ENCODE measurements at regions not wholly inside any gene's neighbourhood (a gene's known extent, or its start where the extent isn't known, plus 50 kb on each side); places are given as distances from the start of the nearest gene placed in this dataset.

DNA sequence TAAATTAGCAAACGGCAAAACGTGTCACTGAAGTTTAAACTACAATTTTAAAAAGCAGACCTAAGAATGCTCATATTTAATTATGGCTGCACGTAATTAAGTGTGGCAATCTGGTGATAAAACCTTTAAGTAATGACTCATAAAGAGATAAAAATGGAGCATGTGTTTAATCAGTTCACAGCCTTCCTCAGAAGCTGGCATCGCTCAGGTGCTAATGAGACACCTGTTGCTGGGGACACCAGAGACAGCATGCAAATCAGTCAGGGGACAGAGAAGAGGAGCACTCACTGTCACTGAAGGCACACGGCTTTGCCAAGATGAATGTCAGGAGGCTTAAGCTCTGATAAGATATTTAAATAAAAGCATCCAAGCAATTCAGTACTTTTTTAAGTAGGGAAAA, 840.3 kb downstream of the GALC start:
- H3K27ac ChIP-seq (ENCODE audit: low read length) = no peak overlapping the region
- WGBS (ENCODE audit: insufficient coverage, low lambda C conversion rate) = 0% methylated on average over 1 of the region's 5 CpGs
- no peak for DNase-seq
- H3K27me3 ChIP-seq (ENCODE audit: control insufficient read depth, insufficient read depth, low read length) = no peaks in the 10 kb centered on the region
- H3K4me3 ChIP-seq (ENCODE audit: low read length) = no peak overlapping the region
- H3K4me1 ChIP-seq (ENCODE audit: control insufficient read depth, insufficient read depth, low read length) = no peaks in the 10 kb centered on the region
- H3K36me3 ChIP-seq (ENCODE audit: control insufficient read depth, insufficient read depth, low read length) = no peaks in the 10 kb centered on the region
- no peaks in the 10 kb centered on the region for H3K9me3 ChIP-seq (ENCODE audit: control insufficient read depth, low read depth, low read length)

DNA sequence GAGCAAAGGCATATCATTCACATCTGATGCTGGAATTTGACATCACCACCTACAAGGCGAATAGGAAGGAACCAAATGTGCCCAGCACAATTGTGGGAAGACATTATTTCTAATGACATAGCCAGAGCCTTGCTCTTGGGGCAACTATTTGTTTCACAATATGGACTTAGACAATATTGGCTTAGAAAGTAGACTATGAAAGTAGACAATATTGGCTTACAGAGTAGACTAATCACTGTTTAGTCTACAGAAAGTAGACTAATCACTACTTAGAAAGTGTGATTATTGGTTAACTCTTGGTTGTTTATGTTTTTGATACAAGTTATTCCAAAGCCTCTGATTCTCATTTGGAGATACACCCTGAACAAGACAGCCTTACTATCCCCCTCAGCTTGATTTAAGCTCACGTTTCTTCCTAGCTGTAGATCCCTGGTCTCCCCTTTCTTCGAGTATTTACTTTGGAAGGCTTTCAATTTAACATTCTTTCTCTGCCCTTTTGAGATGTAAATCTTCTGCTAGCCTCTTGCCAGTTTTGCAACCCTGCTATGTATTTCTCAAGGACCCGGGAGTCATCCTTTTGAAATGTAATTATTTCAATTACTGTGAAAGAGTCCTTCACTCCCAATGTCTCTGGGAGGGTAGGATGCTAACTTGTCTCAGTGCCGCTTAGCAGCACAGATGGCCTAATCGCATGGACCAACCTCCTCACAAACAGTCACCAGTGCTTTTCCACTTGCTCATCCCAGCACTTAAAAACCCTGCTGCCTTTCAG, 843.2 kb downstream of the GALC start:
- Histone ChIP-seq H3K4me3 (ENCODE audit: low read length) (no peak overlapping the region), H3K4me1 (ENCODE audit: control insufficient read depth, insufficient read depth, low read length) (no peaks in the 10 kb centered on the region), H3K9me3 (ENCODE audit: control insufficient read depth, low read depth, low read length) (no peaks in the 10 kb centered on the region), H3K36me3 (ENCODE audit: control insufficient read depth, insufficient read depth, low read length) (no peaks in the 10 kb centered on the region), H3K27ac (ENCODE audit: low read length) (no peak overlapping the region), H3K27me3 (ENCODE audit: control insufficient read depth, insufficient read depth, low read length) (no peaks in the 10 kb centered on the region)
- no peak for DNase-seq
- 33% methylated on average over 3 of the region's 6 CpGs for WGBS (ENCODE audit: insufficient coverage, low lambda C conversion rate)

- H3K9me3 ChIP-seq (ENCODE audit: control insufficient read depth, low read depth, low read length) = no peaks in the 10 kb centered on the region
- no peaks in the 10 kb centered on the region for H3K27me3 ChIP-seq (ENCODE audit: control insufficient read depth, insufficient read depth, low read length)
- 83% methylated on average over 2 of the region's 3 CpGs for WGBS (ENCODE audit: insufficient coverage, low lambda C conversion rate)
- no peak for DNase-seq
- no peak overlapping the region for H3K4me3 ChIP-seq (ENCODE audit: low read length)
- H3K4me1 ChIP-seq (ENCODE audit: control insufficient read depth, insufficient read depth, low read length) = no peaks in the 10 kb centered on the region
- no peak overlapping the region for H3K27ac ChIP-seq (ENCODE audit: low read length)
- no peaks in the 10 kb centered on the region for H3K36me3 ChIP-seq (ENCODE audit: control insufficient read depth, insufficient read depth, low read length)
These were observed 844.3 kb downstream of the GALC start for GRCh38 chr14:87148655-87149054.

DNA sequence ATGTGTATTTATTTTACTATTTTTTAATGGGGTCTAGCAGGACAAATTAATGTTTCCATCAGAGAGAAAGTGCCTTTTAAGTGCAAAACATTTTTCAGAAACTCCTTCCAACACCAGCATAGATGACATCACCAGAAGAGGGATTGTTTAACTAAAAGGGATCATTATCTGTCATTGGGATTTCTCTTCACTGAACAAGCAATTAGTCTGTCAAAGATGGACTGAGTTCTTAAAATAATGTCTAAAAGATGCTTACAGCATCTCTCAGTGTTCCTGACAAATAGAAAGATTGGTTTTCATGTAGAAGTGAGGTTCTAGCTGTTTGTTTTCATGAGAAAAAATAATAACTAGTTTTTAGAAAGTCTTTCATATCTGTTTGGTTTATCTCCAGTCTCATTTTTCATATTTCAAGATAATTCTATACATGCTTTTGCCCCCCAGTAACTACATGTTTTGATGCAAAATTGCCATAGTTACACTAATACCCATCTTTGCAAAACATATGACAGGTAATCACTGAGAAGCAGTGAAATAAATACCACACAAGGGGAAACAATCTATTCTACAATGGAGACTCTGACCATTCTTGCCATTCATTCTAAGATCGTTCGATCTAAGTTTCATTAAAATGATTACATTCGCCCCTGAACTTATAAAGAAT, 850.3 kb downstream of the GALC start:
- H3K27me3 ChIP-seq (ENCODE audit: control insufficient read depth, insufficient read depth, low read length) = no peaks in the 10 kb centered on the region

DNA sequence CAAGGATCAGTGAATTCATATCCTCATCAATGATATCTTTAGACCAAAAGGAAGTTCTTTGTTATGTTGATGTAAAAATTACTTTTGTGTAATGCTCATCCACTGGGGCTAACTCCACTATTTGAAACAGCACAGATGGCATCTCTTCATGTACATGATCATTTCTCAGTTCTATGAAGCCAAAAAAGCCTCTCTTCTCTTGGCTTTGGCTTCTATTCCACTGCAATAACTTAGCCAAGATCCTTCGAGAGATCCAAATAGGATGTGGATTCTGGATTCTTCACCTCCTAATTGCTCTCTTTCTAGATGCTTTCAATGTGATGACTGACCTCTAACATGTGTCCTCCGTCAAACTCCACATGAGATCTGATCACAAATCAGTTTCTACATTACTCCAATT, 851.2 kb downstream of the GALC start:
- WGBS (ENCODE audit: insufficient coverage, low lambda C conversion rate) = no CpG with 5 or more reads among the region's 2 CpGs
- no peaks in the 10 kb centered on the region for H3K4me1 ChIP-seq (ENCODE audit: control insufficient read depth, insufficient read depth, low read length)
- no peak overlapping the region for H3K4me3 ChIP-seq (ENCODE audit: low read length)
- DNase-seq = no peak
- no peaks in the 10 kb centered on the region for H3K27me3 ChIP-seq (ENCODE audit: control insufficient read depth, insufficient read depth, low read length)
- H3K9me3 ChIP-seq (ENCODE audit: control insufficient read depth, low read depth, low read length) = no peaks in the 10 kb centered on the region
- no peak overlapping the region for H3K27ac ChIP-seq (ENCODE audit: low read length)
- H3K36me3 ChIP-seq (ENCODE audit: control insufficient read depth, insufficient read depth, low read length) = no peaks in the 10 kb centered on the region

More for the DNA sequence above, 850.3 kb downstream of the GALC start:
- Histone ChIP-seq H3K27ac (ENCODE audit: low read length) (no peak overlapping the region), H3K9me3 (ENCODE audit: control insufficient read depth, low read depth, low read length) (no peaks in the 10 kb centered on the region), H3K36me3 (ENCODE audit: control insufficient read depth, insufficient read depth, low read length) (no peaks in the 10 kb centered on the region), H3K4me3 (ENCODE audit: low read length) (no peak overlapping the region), H3K4me1 (ENCODE audit: control insufficient read depth, insufficient read depth, low read length) (no peaks in the 10 kb centered on the region)
- no peak for DNase-seq
- WGBS (ENCODE audit: insufficient coverage, low lambda C conversion rate) = 100% methylated on average over 3 of the region's 3 CpGs

DNA sequence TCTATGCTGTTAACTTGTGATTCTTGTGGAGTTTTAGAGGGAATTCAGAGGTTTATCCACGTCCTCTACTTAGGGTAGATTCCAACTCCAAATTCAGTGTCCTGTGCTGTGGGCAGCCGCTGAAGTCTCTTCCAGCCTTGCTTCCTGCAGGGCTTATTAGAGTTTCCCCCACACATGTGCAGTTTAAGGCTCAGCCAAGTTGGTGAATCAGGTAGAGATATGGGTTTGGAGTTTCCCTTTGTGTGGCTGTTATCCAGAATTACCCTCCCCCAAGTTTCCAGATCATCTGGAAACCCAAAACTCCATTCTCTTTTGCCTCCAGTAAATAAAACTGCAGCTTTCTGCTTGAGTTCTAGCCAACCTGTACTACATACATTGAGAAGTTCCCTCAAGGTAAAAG, 853.7 kb downstream of the GALC start:
- Histone ChIP-seq H3K4me3 (ENCODE audit: low read length) (no peak overlapping the region), H3K36me3 (ENCODE audit: control insufficient read depth, insufficient read depth, low read length) (no peaks in the 10 kb centered on the region), H3K4me1 (ENCODE audit: control insufficient read depth, insufficient read depth, low read length) (no peaks in the 10 kb centered on the region), H3K27ac (ENCODE audit: low read length) (no peak overlapping the region), H3K9me3 (ENCODE audit: control insufficient read depth, low read depth, low read length) (no peaks in the 10 kb centered on the region), H3K27me3 (ENCODE audit: control insufficient read depth, insufficient read depth, low read length) (no peaks in the 10 kb centered on the region)
- DNase-seq = no peak
- WGBS (ENCODE audit: insufficient coverage, low lambda C conversion rate) = no CpG with 5 or more reads among the region's 2 CpGs

GRCh38 chr14:87133073-87133801, 859.7 kb downstream of the GALC start:
- H3K36me3 ChIP-seq (ENCODE audit: control insufficient read depth, insufficient read depth, low read length) = no peaks in the 10 kb centered on the region

GRCh38 chr14:87131879-87132278, 861.1 kb downstream of the GALC start:
- H3K9me3 ChIP-seq (ENCODE audit: control insufficient read depth, low read depth, low read length) = no peaks in the 10 kb centered on the region
- WGBS (ENCODE audit: insufficient coverage, low lambda C conversion rate) = 0% methylated on average over 1 of the region's 5 CpGs

More at GRCh38 chr14:87133073-87133801, 859.7 kb downstream of the GALC start:
- H3K4me1 ChIP-seq (ENCODE audit: control insufficient read depth, insufficient read depth, low read length) = no peaks in the 10 kb centered on the region
- no peaks in the 10 kb centered on the region for H3K27me3 ChIP-seq (ENCODE audit: control insufficient read depth, insufficient read depth, low read length)
- no peak overlapping the region for H3K27ac ChIP-seq (ENCODE audit: low read length)
- H3K9me3 ChIP-seq (ENCODE audit: control insufficient read depth, low read depth, low read length) = no peaks in the 10 kb centered on the region
- DNase-seq = no peak
- no CpG with 5 or more reads among the region's 4 CpGs for WGBS (ENCODE audit: insufficient coverage, low lambda C conversion rate)
- no peak overlapping the region for H3K4me3 ChIP-seq (ENCODE audit: low read length)

DNA sequence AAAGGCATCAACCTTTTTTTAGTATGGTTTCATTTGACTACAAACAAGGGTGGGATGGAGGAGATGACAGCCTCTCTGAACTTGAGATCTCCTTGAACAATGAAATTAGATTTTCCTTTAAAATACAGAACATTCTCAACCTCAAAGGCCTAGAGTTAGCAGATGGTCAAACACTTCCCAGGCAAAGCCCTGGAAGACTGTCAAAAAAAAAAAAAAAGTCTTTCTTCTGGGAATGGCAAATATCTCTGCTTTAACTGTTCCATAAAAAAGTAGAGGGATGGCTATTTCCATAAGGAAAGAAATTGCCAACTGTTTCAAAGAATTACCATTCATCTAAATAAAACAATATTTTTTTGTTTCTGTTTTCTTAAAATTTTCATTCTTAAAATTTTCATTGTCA, 870.8 kb downstream of the GALC start:
- H3K36me3 ChIP-seq (ENCODE audit: control insufficient read depth, insufficient read depth, low read length) = no peaks in the 10 kb centered on the region

More at GRCh38 chr14:87131879-87132278, 861.1 kb downstream of the GALC start:
- Histone ChIP-seq H3K4me3 (ENCODE audit: low read length) (no peak overlapping the region), H3K4me1 (ENCODE audit: control insufficient read depth, insufficient read depth, low read length) (no peaks in the 10 kb centered on the region), H3K27me3 (ENCODE audit: control insufficient read depth, insufficient read depth, low read length) (no peaks in the 10 kb centered on the region), H3K27ac (ENCODE audit: low read length) (no peak overlapping the region), H3K36me3 (ENCODE audit: control insufficient read depth, insufficient read depth, low read length) (no peaks in the 10 kb centered on the region)
- DNase-seq = no peak

DNA sequence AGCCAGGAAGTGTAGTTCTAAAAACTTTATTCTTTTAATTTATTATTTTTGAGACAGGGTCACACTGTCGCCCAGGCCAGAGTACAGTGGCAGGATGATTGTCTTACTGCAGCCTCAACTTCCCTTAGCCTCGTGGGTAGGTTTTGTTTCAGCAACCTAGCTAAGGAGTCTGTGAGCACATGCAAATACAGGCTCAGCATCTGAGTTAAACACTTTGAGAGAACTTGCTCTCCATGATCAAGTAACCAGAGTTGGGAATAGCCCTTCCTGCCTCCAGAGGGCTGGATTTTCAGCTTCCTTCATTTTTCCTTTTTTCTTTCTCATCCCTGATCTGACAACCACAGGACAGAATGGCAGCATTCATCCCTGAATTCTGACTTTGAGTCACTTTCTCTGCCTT, 871.3 kb downstream of the GALC start:
- no peaks in the 10 kb centered on the region for H3K4me1 ChIP-seq (ENCODE audit: control insufficient read depth, insufficient read depth, low read length)
- H3K27me3 ChIP-seq (ENCODE audit: control insufficient read depth, insufficient read depth, low read length) = no peaks in the 10 kb centered on the region
- WGBS (ENCODE audit: insufficient coverage, low lambda C conversion rate) = 100% methylated on average over 1 of the region's 2 CpGs

More for the DNA sequence above, 870.8 kb downstream of the GALC start:
- Histone ChIP-seq H3K4me1 (ENCODE audit: control insufficient read depth, insufficient read depth, low read length) (no peaks in the 10 kb centered on the region), H3K27me3 (ENCODE audit: control insufficient read depth, insufficient read depth, low read length) (no peaks in the 10 kb centered on the region), H3K9me3 (ENCODE audit: control insufficient read depth, low read depth, low read length) (no peaks in the 10 kb centered on the region), H3K4me3 (ENCODE audit: low read length) (no peak overlapping the region), H3K27ac (ENCODE audit: low read length) (no peak overlapping the region)
- no peak for DNase-seq

More for the DNA sequence above, 871.3 kb downstream of the GALC start:
- Histone ChIP-seq H3K4me3 (ENCODE audit: low read length) (no peak overlapping the region), H3K9me3 (ENCODE audit: control insufficient read depth, low read depth, low read length) (no peaks in the 10 kb centered on the region), H3K27ac (ENCODE audit: low read length) (no peak overlapping the region), H3K36me3 (ENCODE audit: control insufficient read depth, insufficient read depth, low read length) (no peaks in the 10 kb centered on the region)
- no peak for DNase-seq

Data from large intestine (tissue), 3 donors.